C4-2B (cell line): ENCODE measurements at regions not wholly inside any gene's neighbourhood (a gene's known extent, or its start where the extent isn't known, plus 50 kb on each side); places are given as distances from the start of the nearest gene placed in this dataset.

Experiments
- ZFX ChIP-seq: fragments of 450-650 bp; IDR thresholded peaks from 2 replicates; pipeline ENCODE4 v1.6.1; 2017
- TF ChIP-seq, protein P1 (sequence below): fragments of 450-650 bp; conservative IDR thresholded peaks from 2 replicates; pipeline ENCODE4 v1.5.1; 2017; ENCODE audit warnings: mild to moderate bottlenecking

DNA sequence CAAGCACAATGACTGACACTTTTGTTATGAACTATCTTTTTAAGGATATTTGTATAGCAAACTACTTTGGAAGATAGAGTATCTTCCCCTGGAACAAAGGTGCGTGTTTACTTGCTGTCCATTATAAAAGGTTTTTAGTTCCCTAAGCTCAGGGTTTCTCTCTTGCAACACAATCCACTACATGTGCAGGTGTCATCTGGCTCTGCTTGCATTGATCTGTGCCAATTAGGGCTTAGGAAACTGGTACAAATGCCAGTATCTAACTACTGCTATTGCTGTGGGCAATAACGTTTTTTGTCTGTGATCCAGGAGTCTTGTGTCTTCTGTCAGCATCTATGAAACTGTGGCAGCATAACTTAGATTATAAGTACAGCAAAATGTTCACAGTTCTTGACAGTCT is 68.3 kb upstream of the ABCD3 start:
- TF ChIP-seq, protein P1, sequence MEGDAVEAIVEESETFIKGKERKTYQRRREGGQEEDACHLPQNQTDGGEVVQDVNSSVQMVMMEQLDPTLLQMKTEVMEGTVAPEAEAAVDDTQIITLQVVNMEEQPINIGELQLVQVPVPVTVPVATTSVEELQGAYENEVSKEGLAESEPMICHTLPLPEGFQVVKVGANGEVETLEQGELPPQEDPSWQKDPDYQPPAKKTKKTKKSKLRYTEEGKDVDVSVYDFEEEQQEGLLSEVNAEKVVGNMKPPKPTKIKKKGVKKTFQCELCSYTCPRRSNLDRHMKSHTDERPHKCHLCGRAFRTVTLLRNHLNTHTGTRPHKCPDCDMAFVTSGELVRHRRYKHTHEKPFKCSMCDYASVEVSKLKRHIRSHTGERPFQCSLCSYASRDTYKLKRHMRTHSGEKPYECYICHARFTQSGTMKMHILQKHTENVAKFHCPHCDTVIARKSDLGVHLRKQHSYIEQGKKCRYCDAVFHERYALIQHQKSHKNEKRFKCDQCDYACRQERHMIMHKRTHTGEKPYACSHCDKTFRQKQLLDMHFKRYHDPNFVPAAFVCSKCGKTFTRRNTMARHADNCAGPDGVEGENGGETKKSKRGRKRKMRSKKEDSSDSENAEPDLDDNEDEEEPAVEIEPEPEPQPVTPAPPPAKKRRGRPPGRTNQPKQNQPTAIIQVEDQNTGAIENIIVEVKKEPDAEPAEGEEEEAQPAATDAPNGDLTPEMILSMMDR = no peak
- no peak for TF ChIP-seq ZFX
